Fibroblast of villous mesenchyme (primary cell): ENCODE measurements at regions not wholly inside any gene's neighbourhood (a gene's known extent, or its start where the extent isn't known, plus 50 kb on each side); places are given as distances from the start of the nearest gene placed in this dataset.

Experiments used
- DNase-seq: peaks from one replicate; pipeline ENCODE4 v3.0.0-alpha.2; 2010; ENCODE audit warnings: low read depth
- H3K4me3 ChIP-seq: 2 replicates; pipeline ENCODE4 v1.5.1; 2011; ENCODE audit warnings: low read depth, mild to moderate bottlenecking, low read length
- TF ChIP-seq, protein P1 (sequence below): IDR thresholded peaks from 2 replicates; pipeline ENCODE4 v1.5.1; 2012; ENCODE audit warnings: low read depth, mild to moderate bottlenecking, low read length; ENCODE audit not compliant: insufficient read depth

DNA sequence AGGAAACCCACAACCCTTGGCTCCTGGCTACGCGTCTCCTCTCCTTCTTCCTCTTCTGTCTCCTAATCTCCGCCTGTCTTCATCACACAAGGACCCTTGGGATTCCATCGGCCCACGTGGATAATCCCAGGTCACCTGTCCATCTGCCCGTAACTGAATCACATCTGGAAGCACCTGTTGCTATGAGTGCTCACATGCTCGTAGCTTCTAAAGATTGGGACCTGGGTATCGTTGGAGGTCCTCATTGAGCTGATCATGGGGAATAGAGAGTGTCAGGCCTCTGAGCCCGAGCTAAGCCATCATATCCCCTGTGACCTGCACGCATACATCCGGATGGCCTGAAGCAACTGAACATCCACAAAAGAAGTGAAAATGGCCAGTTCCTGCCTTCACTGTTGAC is 175.4 kb downstream of the SHOX start:
- DNase-seq = no peak
- TF ChIP-seq, protein P1, sequence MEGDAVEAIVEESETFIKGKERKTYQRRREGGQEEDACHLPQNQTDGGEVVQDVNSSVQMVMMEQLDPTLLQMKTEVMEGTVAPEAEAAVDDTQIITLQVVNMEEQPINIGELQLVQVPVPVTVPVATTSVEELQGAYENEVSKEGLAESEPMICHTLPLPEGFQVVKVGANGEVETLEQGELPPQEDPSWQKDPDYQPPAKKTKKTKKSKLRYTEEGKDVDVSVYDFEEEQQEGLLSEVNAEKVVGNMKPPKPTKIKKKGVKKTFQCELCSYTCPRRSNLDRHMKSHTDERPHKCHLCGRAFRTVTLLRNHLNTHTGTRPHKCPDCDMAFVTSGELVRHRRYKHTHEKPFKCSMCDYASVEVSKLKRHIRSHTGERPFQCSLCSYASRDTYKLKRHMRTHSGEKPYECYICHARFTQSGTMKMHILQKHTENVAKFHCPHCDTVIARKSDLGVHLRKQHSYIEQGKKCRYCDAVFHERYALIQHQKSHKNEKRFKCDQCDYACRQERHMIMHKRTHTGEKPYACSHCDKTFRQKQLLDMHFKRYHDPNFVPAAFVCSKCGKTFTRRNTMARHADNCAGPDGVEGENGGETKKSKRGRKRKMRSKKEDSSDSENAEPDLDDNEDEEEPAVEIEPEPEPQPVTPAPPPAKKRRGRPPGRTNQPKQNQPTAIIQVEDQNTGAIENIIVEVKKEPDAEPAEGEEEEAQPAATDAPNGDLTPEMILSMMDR = no peak
- H3K4me3 ChIP-seq = no peak overlapping the region

DNA sequence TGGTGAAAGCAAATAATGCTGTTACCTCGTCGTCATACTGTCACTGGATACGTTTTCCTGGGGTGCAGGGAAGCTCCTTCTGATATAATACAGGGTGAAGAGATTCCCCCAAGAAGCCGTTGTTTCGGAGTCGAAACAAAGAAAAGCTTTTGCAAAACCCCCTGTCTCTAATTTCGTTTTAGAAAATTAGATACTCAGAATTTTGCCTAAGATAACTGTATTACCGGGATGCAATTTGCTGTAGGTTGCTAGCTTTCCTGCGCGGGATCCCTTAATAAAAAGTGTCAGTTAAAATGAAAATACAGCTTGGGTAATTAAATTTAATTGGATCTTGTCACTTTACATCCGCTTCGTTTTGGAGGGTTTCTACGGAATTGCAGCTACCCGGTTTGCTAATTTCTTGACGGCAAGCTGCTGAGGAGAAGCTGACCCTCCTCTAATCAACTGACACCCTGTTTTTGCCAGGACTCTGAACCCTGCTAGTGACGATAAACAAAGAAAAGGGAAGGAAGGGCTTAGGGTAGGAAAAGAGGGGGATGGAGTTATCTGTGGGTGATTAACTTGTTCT is 174.6 kb downstream of the SHOX start:
- no peak for DNase-seq
- TF ChIP-seq, protein P1 = no peak
- H3K4me3 ChIP-seq = no peak overlapping the region

DNA sequence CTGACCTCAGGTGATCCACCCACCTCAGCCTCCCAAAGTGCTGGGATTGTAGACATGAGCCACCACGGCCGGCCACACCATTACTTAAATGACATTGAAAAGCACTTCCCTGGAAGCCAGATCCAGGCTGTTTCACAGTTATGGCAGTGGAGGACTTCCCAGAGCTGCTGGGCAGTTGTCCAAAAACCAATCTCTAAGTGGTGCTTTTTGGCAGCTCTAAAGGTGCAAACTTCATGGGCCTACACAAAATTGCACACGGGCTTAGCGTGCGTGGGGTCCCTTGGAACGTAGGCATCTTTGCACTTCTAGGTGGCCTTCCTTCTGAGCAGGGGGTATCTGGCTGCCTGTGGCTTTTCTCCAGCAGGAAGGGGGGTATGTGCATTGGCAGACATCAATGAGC is 172.3 kb downstream of the SHOX start:
- TF ChIP-seq, protein P1 = no peak
- no peak overlapping the region for H3K4me3 ChIP-seq

DNA sequence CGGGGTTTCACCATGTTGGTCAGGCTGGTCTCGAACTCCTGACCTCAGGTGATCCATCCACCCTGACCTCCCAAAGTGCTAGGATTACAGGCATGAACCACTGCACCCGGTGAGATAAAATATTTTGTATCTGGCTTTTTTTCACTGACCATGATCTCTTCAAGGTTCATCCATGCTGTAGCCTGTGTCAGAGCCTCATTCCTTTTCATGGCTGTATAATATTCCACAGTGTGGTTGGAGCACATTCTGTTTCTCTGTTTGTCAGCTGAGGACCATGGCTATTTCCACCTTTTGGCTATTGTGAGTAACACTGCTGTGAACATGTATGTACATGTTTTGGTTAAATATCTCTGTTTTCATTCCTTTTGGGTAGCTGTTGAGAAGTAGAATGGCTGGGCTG is 169.2 kb downstream of the SHOX start:
- no peak overlapping the region for H3K4me3 ChIP-seq
- DNase-seq = no peak
- TF ChIP-seq, protein P1 = no peak

More for the DNA sequence above, 172.3 kb downstream of the SHOX start:
- no peak for DNase-seq

DNA sequence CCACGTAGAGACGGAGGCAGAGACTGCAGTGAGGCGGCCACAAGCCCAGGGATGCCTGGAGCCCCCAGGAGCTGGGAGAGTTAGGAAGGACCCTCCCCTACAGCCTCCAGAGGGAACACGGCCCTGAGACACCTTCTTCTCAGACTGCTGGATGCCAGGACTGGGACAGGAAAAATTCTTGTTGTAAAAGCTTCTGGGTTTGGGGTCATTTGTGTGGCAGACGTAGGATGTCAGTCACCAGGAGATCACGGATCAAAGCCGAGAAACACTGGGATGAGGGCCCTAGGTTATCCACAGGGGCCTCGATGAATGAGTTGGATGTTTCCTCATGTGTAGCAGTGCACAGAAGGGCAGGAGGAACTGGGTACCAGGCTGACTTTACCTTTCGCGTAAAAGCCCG is 163.7 kb downstream of the SHOX start:
- H3K4me3 ChIP-seq = no peak overlapping the region
- TF ChIP-seq, protein P1 = no peak
- no peak for DNase-seq

DNA sequence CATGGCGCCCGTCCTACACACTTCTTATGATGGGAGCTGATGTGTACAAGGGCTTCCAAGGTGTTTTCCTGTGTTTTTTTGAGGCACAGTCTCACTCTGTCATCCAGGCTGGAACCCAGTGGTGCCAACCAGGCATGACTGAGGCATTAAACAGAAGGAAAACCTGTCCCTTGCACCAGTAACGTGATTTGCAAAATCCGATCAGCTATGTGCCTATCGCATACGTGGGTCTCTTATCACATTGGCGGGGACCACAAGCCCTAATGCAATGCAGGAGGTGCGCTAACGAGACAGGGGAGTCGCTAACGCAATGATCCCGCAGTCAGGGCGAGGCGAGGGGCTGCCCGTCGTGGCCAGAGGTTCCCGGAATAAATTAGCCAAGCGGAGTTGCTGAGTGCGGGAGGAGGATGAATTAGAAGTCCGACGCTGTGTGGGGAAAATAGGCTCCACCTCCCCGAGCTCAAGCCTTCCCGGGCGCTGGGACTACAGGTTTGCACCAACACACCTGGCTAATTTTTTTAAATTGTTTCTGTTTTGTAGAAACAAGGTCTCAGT is 162.7 kb downstream of the SHOX start:
- no peak for DNase-seq
- no peak overlapping the region for H3K4me3 ChIP-seq
- TF ChIP-seq, protein P1 = no peak
